Fibroblast of lung (primary cell): ENCODE measurements at regions not wholly inside any gene's neighbourhood (a gene's known extent, or its start where the extent isn't known, plus 50 kb on each side); places are given as distances from the start of the nearest gene placed in this dataset.

ENCODE experiments used
- DNase-seq, 2 donors: peaks; one replicate each; pipeline versions ENCODE4 v3.0.0 to v3.0.0-alpha.2; 2010; ENCODE audit warnings: low read depth in 2 of 2
- H2AFZ ChIP-seq: 2 replicates; pipeline ENCODE4 v1.5.1; 2012; ENCODE audit warnings: low read length, control low read depth, inconsistent platforms
- H3K27ac ChIP-seq: 2 replicates; pipeline ENCODE4 v1.5.1; 2011; ENCODE audit warnings: low read length, control low read depth; ENCODE audit not compliant: insufficient read depth
- H3K27me3 ChIP-seq: 2 replicates; pipeline ENCODE4 v1.5.1; 2011; ENCODE audit warnings: mild to moderate bottlenecking, low read length; ENCODE audit not compliant: control insufficient read depth, insufficient read depth
- H3K36me3 ChIP-seq: 2 replicates; pipeline ENCODE4 v1.5.1; 2011; ENCODE audit warnings: low read length; ENCODE audit not compliant: control insufficient read depth, insufficient read depth
- H3K4me1 ChIP-seq: 2 replicates; pipeline ENCODE4 v1.5.1; 2011; ENCODE audit warnings: low read length; ENCODE audit not compliant: control insufficient read depth, insufficient read depth; ENCODE audit errors: extremely low read depth
- H3K4me2 ChIP-seq: 2 replicates; pipeline ENCODE4 v1.5.1; 2011; ENCODE audit warnings: low read length, control low read depth; ENCODE audit not compliant: insufficient read depth; ENCODE audit errors: extremely low read depth
- H3K4me3 ChIP-seq, 4 experiments: fragments of 200-600 bp in 1 of 4; sonication (generic) in 1 of 4; replicated peaks in 1 of 4; 2 replicates each; pipeline ENCODE4 v1.5.1; 2011 to 2016; ENCODE audit warnings: low read length in 4 of 4, low read depth in 3 of 4, mild to moderate bottlenecking in 3 of 4, control low read depth in 2 of 4, inconsistent platforms in 1 of 4, mixed read lengths in 1 of 4; ENCODE audit not compliant: insufficient read depth in 1 of 4; ENCODE audit errors: control extremely low read depth in 1 of 4
- H3K79me2 ChIP-seq: 2 replicates; pipeline ENCODE4 v1.5.1; 2012; ENCODE audit warnings: mild to moderate bottlenecking, low read length, inconsistent platforms; ENCODE audit not compliant: control insufficient read depth, insufficient read depth
- H3K9ac ChIP-seq: 2 replicates; pipeline ENCODE4 v1.5.1; 2011; ENCODE audit warnings: mild to moderate bottlenecking, low read length, control low read depth; ENCODE audit not compliant: insufficient read depth
- H3K9me3 ChIP-seq: 2 replicates; pipeline ENCODE4 v1.5.1; 2012; ENCODE audit warnings: low read depth, low read length; ENCODE audit not compliant: control insufficient read depth, insufficient read depth
- H4K20me1 ChIP-seq: 2 replicates; pipeline ENCODE4 v1.5.1; 2011; ENCODE audit warnings: low read length; ENCODE audit not compliant: control insufficient read depth, insufficient read depth; ENCODE audit errors: extremely low read depth
- EZH2 ChIP-seq: IDR thresholded peaks from 2 replicates; pipeline ENCODE4 v1.5.1; 2012; ENCODE audit warnings: low read length, control low read depth, mild to moderate bottlenecking; ENCODE audit errors: missing control alignments
- TF ChIP-seq, protein P1 (sequence below), 2 donors: IDR thresholded peaks in 1 of 2; conservative IDR thresholded peaks in 1 of 2; 1 replicate in 1 of 2; 2 replicates in 1 of 2; pipeline ENCODE4 v1.5.1; 2011 to 2012; ENCODE audit warnings: low read length in 2 of 2, control low read depth in 1 of 2, inconsistent platforms in 1 of 2, low read depth in 1 of 2, mild to moderate bottlenecking in 1 of 2

GRCh38 chr22:48993655-48994054 lies 834.0 kb downstream of the BRD1 start:
- TF ChIP-seq, protein P1, sequence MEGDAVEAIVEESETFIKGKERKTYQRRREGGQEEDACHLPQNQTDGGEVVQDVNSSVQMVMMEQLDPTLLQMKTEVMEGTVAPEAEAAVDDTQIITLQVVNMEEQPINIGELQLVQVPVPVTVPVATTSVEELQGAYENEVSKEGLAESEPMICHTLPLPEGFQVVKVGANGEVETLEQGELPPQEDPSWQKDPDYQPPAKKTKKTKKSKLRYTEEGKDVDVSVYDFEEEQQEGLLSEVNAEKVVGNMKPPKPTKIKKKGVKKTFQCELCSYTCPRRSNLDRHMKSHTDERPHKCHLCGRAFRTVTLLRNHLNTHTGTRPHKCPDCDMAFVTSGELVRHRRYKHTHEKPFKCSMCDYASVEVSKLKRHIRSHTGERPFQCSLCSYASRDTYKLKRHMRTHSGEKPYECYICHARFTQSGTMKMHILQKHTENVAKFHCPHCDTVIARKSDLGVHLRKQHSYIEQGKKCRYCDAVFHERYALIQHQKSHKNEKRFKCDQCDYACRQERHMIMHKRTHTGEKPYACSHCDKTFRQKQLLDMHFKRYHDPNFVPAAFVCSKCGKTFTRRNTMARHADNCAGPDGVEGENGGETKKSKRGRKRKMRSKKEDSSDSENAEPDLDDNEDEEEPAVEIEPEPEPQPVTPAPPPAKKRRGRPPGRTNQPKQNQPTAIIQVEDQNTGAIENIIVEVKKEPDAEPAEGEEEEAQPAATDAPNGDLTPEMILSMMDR (conservative IDR thresholded peaks at IDR 0.05 in 1 of 2, IDR thresholded peaks at IDR 0.05 in 1 of 2; ENCODE audit: low read depth in 1 of 2, low read length in 2 of 2), result no peak
- TF ChIP-seq EZH2, result no peak
- no peaks in the 10 kb centered on the region for H3K79me2 ChIP-seq
- no peak for DNase-seq
- no peaks in the 10 kb centered on the region for H4K20me1 ChIP-seq
- no peak overlapping the region for H3K4me2 ChIP-seq
- H3K9me3 ChIP-seq, result no peaks in the 10 kb centered on the region
- H3K9ac ChIP-seq, result no peak overlapping the region
- no peak overlapping the region for H3K4me3 ChIP-seq
- no peaks in the 10 kb centered on the region for H3K4me1 ChIP-seq
- no peaks in the 10 kb centered on the region for H3K27me3 ChIP-seq
- H3K36me3 ChIP-seq, result no peaks in the 10 kb centered on the region
- no peak overlapping the region for H2AFZ ChIP-seq
- no peak overlapping the region for H3K27ac ChIP-seq

DNA sequence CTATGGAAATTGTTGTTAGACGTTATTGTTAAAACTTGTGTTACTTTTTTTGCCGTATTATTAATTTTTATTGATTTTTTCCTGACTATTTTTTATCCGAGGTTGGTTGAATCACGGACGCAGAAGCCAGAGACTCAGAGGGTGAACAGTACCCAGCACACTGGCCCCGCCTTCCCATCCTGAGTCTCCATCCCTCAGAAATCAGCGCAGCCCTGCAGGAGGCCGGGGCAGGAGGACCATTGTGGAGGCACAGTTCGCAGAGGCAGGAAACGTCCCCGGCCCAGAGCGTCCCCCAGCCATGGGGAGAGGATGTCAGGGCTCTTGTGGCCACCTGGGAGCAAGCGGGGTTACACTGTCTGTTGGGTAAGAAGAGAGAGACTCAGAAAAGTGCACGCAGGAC lies 843.0 kb downstream of the BRD1 start:
- no peak overlapping the region for H2AFZ ChIP-seq
- no peak overlapping the region for H3K27ac ChIP-seq
- H3K4me3 ChIP-seq, result no peak overlapping the region
- no peak overlapping the region for H3K9ac ChIP-seq
- no peaks in the 10 kb centered on the region for H3K36me3 ChIP-seq
- no peaks in the 10 kb centered on the region for H3K79me2 ChIP-seq
- no peak for TF ChIP-seq EZH2
- TF ChIP-seq, protein P1 (conservative IDR thresholded peaks at IDR 0.05 in 1 of 2, IDR thresholded peaks at IDR 0.05 in 1 of 2; ENCODE audit: low read depth in 1 of 2, low read length in 2 of 2), result no peak
- no peaks in the 10 kb centered on the region for H3K4me1 ChIP-seq
- no peaks in the 10 kb centered on the region for H4K20me1 ChIP-seq
- no peak overlapping the region for H3K4me2 ChIP-seq
- H3K27me3 ChIP-seq, result no peaks in the 10 kb centered on the region
- DNase-seq, result no peak
- no peaks in the 10 kb centered on the region for H3K9me3 ChIP-seq

DNA sequence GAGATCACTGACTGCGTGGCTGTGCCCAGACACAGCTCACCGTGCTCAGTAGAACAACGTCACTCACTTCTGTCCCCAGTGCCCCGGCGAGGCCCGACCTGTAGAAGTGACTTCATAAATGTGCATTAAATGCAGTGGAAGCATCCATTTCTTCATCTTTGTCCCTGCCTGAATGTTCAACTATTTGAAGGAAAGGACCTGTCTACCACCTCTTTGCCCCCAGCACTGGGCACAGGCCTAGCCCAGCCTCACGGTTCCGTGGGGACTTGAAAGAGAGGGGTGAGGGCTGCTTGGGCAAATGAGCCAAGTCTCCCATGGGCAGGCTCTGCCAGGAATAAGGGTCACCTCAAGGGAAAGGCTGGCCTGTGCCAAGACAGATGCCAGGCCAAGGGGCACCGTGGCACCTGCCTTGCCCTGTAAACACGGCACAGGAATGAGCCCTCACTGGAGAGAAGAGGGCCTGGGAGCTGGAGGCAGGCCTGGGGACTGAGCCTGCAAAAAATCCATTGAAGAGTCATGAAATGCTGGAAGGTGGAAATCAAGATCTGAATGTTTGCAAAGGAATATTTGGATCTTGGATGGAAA lies 845.3 kb downstream of the BRD1 start:
- Histone ChIP-seq H3K27ac (no peak overlapping the region), H3K9ac (no peak overlapping the region), H3K9me3 (no peaks in the 10 kb centered on the region), H3K4me3 (no peak overlapping the region), H3K4me1 (no peaks in the 10 kb centered on the region), H3K27me3 (no peaks in the 10 kb centered on the region), H3K4me2 (no peak overlapping the region), H4K20me1 (no peaks in the 10 kb centered on the region), H2AFZ (no peak overlapping the region), H3K36me3 (no peaks in the 10 kb centered on the region), H3K79me2 (no peaks in the 10 kb centered on the region)
- no peak for TF ChIP-seq EZH2
- TF ChIP-seq, protein P1 (conservative IDR thresholded peaks at IDR 0.05 in 1 of 2, IDR thresholded peaks at IDR 0.05 in 1 of 2; ENCODE audit: low read depth in 1 of 2, low read length in 2 of 2), result no peak
- DNase-seq, result no peak
